GM13976 (cell line): ENCODE measurements at regions not wholly inside any gene's neighbourhood (a gene's known extent, or its start where the extent isn't known, plus 50 kb on each side); places are given as distances from the start of the nearest gene placed in this dataset.

Experiments
- DNase-seq: peaks from one replicate; pipeline ENCODE4 v3.0.0; 2012; ENCODE audit warnings: low spot score
- CTCF ChIP-seq: IDR thresholded peaks from 2 replicates; pipeline ENCODE4 v1.5.1; 2012; ENCODE audit warnings: borderline replicate concordance, mild to moderate bottlenecking; ENCODE audit not compliant: insufficient read depth; ENCODE audit errors: extremely low read depth, missing control alignments, control extremely low read depth
- in situ Hi-C: fragments of 300-500 bp; cut with MboI; formaldehyde crosslinking; loops from one replicate; pipeline ENCODE4 v1.12.0; 2022; ENCODE audit warnings: low sequenced_read_pairs, mixed read lengths, inconsistent platforms; ENCODE audit not compliant: unreplicated experiment

DNA sequence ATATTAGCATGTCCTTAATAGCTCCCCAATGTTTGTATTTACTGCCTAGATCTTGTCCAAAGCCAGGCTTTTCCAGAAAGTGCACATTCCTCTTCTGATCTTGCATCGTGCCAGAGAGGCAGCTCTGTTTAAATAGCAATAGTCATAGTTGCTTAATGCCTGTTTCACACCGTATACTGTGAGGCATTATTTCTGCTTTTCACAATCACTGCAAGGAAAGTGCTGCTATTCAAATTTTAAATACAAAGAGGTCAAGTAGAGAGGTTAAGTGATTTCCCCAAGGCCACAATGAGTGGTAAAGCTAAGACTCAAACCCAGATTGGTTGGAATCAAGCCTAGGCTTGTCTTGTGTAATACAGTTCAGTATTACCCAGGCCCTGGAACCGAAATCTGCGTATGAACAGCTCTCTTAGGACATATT lies 153.6 kb downstream of the SNX18 start:
- no peak for DNase-seq
- in situ Hi-C loops = no loop called here
- no peak for TF ChIP-seq CTCF

DNA sequence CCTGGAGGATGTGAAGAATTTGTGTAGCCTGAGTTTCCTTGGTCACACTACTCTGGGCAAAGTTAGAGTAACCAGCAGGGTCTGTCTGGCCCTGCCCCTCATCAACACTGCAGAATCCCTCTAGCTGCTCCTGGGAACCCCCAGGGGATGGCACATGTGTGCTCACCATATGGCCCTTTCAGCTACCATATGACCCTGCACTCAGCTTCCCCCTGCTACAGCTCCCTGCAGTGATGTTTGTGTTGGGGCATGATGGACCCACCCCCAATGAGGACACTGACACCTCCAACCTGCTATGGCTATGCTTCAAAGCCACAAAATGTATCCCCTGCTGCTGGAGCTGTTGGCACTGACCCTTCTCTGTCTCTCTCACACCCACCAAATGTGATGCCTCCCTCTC lies 152.7 kb downstream of the SNX18 start:
- in situ Hi-C loops = no loop called here
- no peak for TF ChIP-seq CTCF
- DNase-seq = no peak

GRCh38 chr5:54669845-54670244 lies 152.3 kb downstream of the SNX18 start:
- in situ Hi-C loops = no loop called here
- TF ChIP-seq CTCF = no peak
- DNase-seq = no peak

- no peak for DNase-seq
- in situ Hi-C loops = no loop called here
- TF ChIP-seq CTCF = no peak
Measured at GRCh38 chr5:54669285-54669684, 151.7 kb downstream of the SNX18 start.

- in situ Hi-C loops = no loop called here
- TF ChIP-seq CTCF = no peak
- DNase-seq = no peak
Measured at GRCh38 chr5:54668096-54668495, 150.5 kb downstream of the SNX18 start.

DNA sequence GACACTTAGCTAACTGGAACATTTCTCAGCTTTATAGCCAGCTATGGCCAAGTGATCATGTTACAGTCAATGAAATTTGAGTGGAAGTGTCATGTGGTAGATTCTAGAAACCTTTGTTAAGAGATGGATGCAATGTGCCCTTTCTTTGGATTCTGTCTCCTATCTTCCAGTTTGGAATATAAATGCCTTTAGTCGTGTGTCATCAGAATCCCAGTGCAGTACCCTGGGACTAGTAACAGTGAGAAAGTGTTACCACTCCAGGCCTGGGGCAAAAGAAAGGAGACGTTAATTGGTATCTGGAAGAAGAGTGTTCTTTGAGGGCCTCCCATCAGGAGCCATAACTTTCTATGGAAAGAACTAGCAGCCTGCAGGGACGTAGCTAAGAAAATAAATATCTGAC lies 149.6 kb downstream of the SNX18 start:
- no peak for DNase-seq
- in situ Hi-C loops = no loop called here
- TF ChIP-seq CTCF = no peak

- no peak for TF ChIP-seq CTCF
- no peak for DNase-seq
- in situ Hi-C loops = no loop called here
Measured at GRCh38 chr5:54663866-54664265, 146.3 kb downstream of the SNX18 start.
